B cell (primary cell): ENCODE measurements at regions not wholly inside any gene's neighbourhood (a gene's known extent, or its start where the extent isn't known, plus 50 kb on each side); places are given as distances from the start of the nearest gene placed in this dataset.
"Not testable (repeated sequence)": the region's sequence is repeated elsewhere in the genome, so short reads cannot be mapped to it uniquely, and the experiment has no call there.

ENCODE experiments used
- ATAC-seq: fragments of 200-7000 bp; cut with Tn5 transposase; one replicate; pipeline ENCODE4 v1.10.0; 2021; ENCODE audit warnings: low read depth, mild to moderate bottlenecking, moderate number of reproducible peaks, moderate library complexity
- CTCF ChIA-PET: fragments of 350-600 bp; sonication (Branson Sonifier 250); formaldehyde crosslinking; loops from one replicate; lab custom pipeline; 2021; ENCODE audit warnings: antibody characterized with exemption, inconsistent platforms; lab: Charles Lee
- POLR2A ChIA-PET: fragments of 350-600 bp; sonication (Branson Sonifier 250); formaldehyde crosslinking; loops from one replicate; lab custom pipeline; 2021; ENCODE audit warnings: antibody characterized with exemption; lab: Charles Lee
- DNase-seq: peaks from one replicate; pipeline ENCODE4 v3.0.0; 2013
- H2AFZ ChIP-seq: 2 replicates; pipeline ENCODE4 v1.6.1; 2012; ENCODE audit warnings: mild to moderate bottlenecking, low read depth, low read length; ENCODE audit not compliant: insufficient read depth, poor library complexity, severe bottlenecking
- H3K27ac ChIP-seq, 2 donors: 1 replicate in 1 of 2; 2 replicates in 1 of 2; pipeline ENCODE4 v1.5.1; 2012 to 2013; ENCODE audit warnings: low read length in 2 of 2, mild to moderate bottlenecking in 2 of 2, moderate library complexity in 1 of 2
- H3K27me3 ChIP-seq, 4 experiments: fragments of 200-600 bp in 1 of 4; sonication (generic) in 1 of 4; replicated peaks in 1 of 4; 1 replicate in 2 of 4; 2 replicates in 2 of 4; pipeline versions ENCODE4 v1.6.1 to v1.7.0; 2013 to 2016; ENCODE audit warnings: low read length in 3 of 4, mild to moderate bottlenecking in 2 of 4, mixed read lengths in 1 of 4, moderate library complexity in 1 of 4; ENCODE audit not compliant: insufficient read depth in 4 of 4, control insufficient read depth in 3 of 4; ENCODE audit errors: control extremely low read depth in 1 of 4
- H3K36me3 ChIP-seq, 2 experiments: replicated peaks in 1 of 2; 1 replicate in 1 of 2; 2 replicates in 1 of 2; pipeline versions ENCODE4 v1.6.1 to v1.7.1; 2013; ENCODE audit warnings: low read length in 1 of 2; ENCODE audit not compliant: insufficient read depth in 2 of 2, control insufficient read depth in 1 of 2; ENCODE audit errors: control extremely low read depth in 1 of 2, extremely low read depth in 1 of 2
- H3K4me1 ChIP-seq, 2 donors: fragments of 200-600 bp in 1 of 2; sonication (generic) in 1 of 2; 1 replicate in 1 of 2; 2 replicates in 1 of 2; pipeline versions ENCODE4 v1.5.1 to v1.6.1; 2013 to 2017; ENCODE audit warnings: low read length in 2 of 2; ENCODE audit not compliant: control insufficient read depth in 2 of 2, insufficient read depth in 2 of 2
- H3K4me2 ChIP-seq: replicated peaks from 2 replicates; pipeline ENCODE3; 2012; ENCODE audit warnings: mild to moderate bottlenecking, low read depth, low read length; ENCODE audit not compliant: poor library complexity, severe bottlenecking
- H3K4me3 ChIP-seq, 5 experiments: fragments of 200-600 bp in 1 of 5; sonication (generic) in 1 of 5; 1 replicate in 3 of 5; 2 replicates in 2 of 5; pipeline versions ENCODE4 v1.5.1 to v1.7.0; 2011 to 2016; ENCODE audit warnings: low read length in 4 of 5, mild to moderate bottlenecking in 4 of 5, low read depth in 2 of 5, control low read depth in 1 of 5, moderate library complexity in 1 of 5; ENCODE audit not compliant: insufficient read depth in 1 of 5; ENCODE audit errors: control extremely low read depth in 1 of 5, extremely low read depth in 1 of 5
- H3K79me2 ChIP-seq: fragments of 200-600 bp; sonication (generic); one replicate; pipeline ENCODE4 v1.6.0; 2016; ENCODE audit warnings: low read length; ENCODE audit not compliant: control insufficient read depth, insufficient read depth
- H3K9ac ChIP-seq: fragments of 200-600 bp; sonication (generic); 2 replicates; pipeline ENCODE4 v1.6.1; 2017; ENCODE audit warnings: mild to moderate bottlenecking, low read length, moderate library complexity
- H3K9me3 ChIP-seq, 3 donors: one replicate each; pipeline versions ENCODE4 v1.6.1 to v1.7.1; 2013; ENCODE audit warnings: low read length in 2 of 3; ENCODE audit not compliant: control insufficient read depth in 2 of 3, insufficient read depth in 1 of 3; ENCODE audit errors: control extremely low read depth in 1 of 3
- H4K20me1 ChIP-seq: 2 replicates; pipeline ENCODE4 v1.6.0; 2012; ENCODE audit warnings: mild to moderate bottlenecking, low read length; ENCODE audit not compliant: insufficient read depth, control insufficient read depth, poor library complexity, severe bottlenecking
- H3K27ac Mint-ChIP-seq: one replicate; pipeline ENCODE4 v1.8.0; 2021; ENCODE audit warnings: mixed read lengths
- H3K27me3 Mint-ChIP-seq: one replicate; pipeline ENCODE4 v1.8.0; 2021; ENCODE audit warnings: mixed read lengths
- H3K4me1 Mint-ChIP-seq: one replicate; pipeline ENCODE4 v1.8.0; 2021; ENCODE audit warnings: mixed read lengths
- H3K4me3 Mint-ChIP-seq: one replicate; pipeline ENCODE4 v1.8.0; 2021; ENCODE audit warnings: mixed read lengths
- H3K9me3 Mint-ChIP-seq: one replicate; pipeline ENCODE4 v1.8.0; 2022; ENCODE audit warnings: mixed read lengths; ENCODE audit not compliant: insufficient read depth
- EZH2 ChIP-seq: IDR thresholded peaks from 2 replicates; pipeline ENCODE4 v1.6.1; 2012; ENCODE audit warnings: borderline replicate concordance, low read depth, mild to moderate bottlenecking, moderate library complexity, low read length; ENCODE audit not compliant: insufficient read depth, poor library complexity, severe bottlenecking
- WGBS: methylation state at CpG from one replicate; pipeline ENCODE4 v1.1.5; 2013; ENCODE audit warnings: missing lambda C conversion rate; ENCODE audit not compliant: insufficient coverage; 5-methylcytosine and 5-hydroxymethylcytosine counted together
- intact Hi-C: fragments of 100-400 bp; cut with micrococcal nuclease; formaldehyde crosslinking; loops from one replicate; pipeline ENCODE4 v1.10.0; 2022
- TF ChIP-seq, protein P1 (sequence below): fragments of 200-600 bp; IDR thresholded peaks from one replicate; pipeline ENCODE4 v1.8.0; 2022; ENCODE audit warnings: antibody characterized with exemption, mild to moderate bottlenecking

DNA sequence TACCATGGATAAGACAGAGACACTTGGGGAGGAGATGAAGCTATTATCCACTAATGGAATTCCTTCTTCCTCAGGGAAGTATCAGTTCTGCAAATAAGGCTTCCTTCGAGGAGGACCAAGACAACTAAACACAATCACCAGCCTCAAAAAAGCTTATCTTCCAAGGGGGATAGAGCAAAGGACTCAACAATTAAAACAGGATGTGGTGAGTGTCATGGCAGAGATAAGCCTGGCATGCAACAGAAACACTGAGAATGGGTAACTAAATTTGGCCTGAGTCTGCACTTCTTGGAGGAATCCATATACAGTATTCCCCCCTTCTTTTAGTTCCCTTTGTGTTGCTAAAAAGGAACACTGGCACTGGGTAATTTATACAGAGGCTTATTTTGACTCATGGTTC is 1285.2 kb downstream of the GATA3 start:
- no peak overlapping the region for H2AFZ ChIP-seq
- no CpG with 5 or more reads among the region's 1 CpG for WGBS
- POLR2A ChIA-PET = no interaction called here
- H3K4me3 ChIP-seq = no peak overlapping the region
- no peaks in the 10 kb centered on the region for H3K4me1 ChIP-seq
- intact Hi-C loops = no loop called here
- Mint-ChIP-seq H3K27ac (no peak overlapping the region), H3K4me1 (no peaks in the 10 kb centered on the region), H3K4me3 (no peak overlapping the region), H3K9me3 (no peaks in the 10 kb centered on the region), H3K27me3 (peaks cover 20% of the 10 kb centered on the region)
- no peaks in the 10 kb centered on the region for H3K79me2 ChIP-seq
- no peak overlapping the region for H3K4me2 ChIP-seq
- ATAC-seq = no peak
- H3K27ac ChIP-seq = no peak overlapping the region
- no peak for DNase-seq
- H3K36me3 ChIP-seq = no peaks in the 10 kb centered on the region
- no peaks in the 10 kb centered on the region for H4K20me1 ChIP-seq
- H3K9ac ChIP-seq = no peak overlapping the region
- CTCF ChIA-PET = interaction anchor here (1.1 kb wide), 1 partner anchor 11 kb away, joined by 3 read pairs; no protein-coding TSS in a partner anchor
- H3K9me3 ChIP-seq = no peaks in the 10 kb centered on the region
- TF ChIP-seq, protein P1, sequence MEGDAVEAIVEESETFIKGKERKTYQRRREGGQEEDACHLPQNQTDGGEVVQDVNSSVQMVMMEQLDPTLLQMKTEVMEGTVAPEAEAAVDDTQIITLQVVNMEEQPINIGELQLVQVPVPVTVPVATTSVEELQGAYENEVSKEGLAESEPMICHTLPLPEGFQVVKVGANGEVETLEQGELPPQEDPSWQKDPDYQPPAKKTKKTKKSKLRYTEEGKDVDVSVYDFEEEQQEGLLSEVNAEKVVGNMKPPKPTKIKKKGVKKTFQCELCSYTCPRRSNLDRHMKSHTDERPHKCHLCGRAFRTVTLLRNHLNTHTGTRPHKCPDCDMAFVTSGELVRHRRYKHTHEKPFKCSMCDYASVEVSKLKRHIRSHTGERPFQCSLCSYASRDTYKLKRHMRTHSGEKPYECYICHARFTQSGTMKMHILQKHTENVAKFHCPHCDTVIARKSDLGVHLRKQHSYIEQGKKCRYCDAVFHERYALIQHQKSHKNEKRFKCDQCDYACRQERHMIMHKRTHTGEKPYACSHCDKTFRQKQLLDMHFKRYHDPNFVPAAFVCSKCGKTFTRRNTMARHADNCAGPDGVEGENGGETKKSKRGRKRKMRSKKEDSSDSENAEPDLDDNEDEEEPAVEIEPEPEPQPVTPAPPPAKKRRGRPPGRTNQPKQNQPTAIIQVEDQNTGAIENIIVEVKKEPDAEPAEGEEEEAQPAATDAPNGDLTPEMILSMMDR = no peak
- TF ChIP-seq EZH2 = no peak
- peaks cover 0 to 2% (median 0%) of the 10 kb centered on the region in 4 experiments for H3K27me3 ChIP-seq

- POLR2A ChIA-PET = no interaction called here
These were observed 1288.5 kb downstream of the GATA3 start for GRCh38 chr10:9342885-9343570.

DNA sequence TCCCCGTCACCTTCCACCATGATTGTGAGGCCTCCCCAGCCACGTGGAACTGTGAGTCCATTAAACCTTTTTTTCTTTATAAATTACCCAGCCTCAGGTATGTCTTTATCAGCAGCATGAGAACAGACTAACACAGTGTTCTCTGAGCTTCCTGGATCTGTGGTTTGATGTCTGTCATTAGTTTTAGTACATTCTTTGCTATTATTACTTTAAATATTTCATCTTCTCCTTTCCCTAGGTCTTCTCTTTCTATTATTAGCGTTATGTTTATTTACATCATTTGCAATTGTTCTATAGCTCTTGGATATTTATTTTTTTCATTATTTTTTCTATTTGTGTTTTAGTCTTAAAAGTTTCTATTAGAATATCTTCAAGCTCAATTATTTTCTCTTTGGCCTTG is 1293.4 kb downstream of the GATA3 start:
- DNase-seq, H3K4me3 ChIP-seq, CTCF ChIA-PET, H3K9ac ChIP-seq, ATAC-seq, H3K4me1 ChIP-seq, H3K79me2 ChIP-seq, H3K27ac Mint-ChIP-seq, H3K27ac ChIP-seq, H3K4me2 ChIP-seq, H3K4me3 Mint-ChIP-seq, H3K27me3 ChIP-seq, H3K36me3 ChIP-seq, H3K9me3 ChIP-seq, H2AFZ ChIP-seq, intact Hi-C loops, POLR2A ChIA-PET, H3K9me3 Mint-ChIP-seq, H3K27me3 Mint-ChIP-seq, H4K20me1 ChIP-seq, H3K4me1 Mint-ChIP-seq: not testable (repeated sequence)
- no CpG with 5 or more reads among the region's 3 CpGs for WGBS

More at GRCh38 chr10:9342885-9343570, 1288.5 kb downstream of the GATA3 start:
- ATAC-seq (no peak), DNase-seq (no peak)
- Histone ChIP-seq H2AFZ (no peak overlapping the region), H3K27ac (no peak overlapping the region), H3K9ac (no peak overlapping the region), H3K79me2 (no peaks in the 10 kb centered on the region), H3K4me3 (no peak overlapping the region), H3K9me3 (peaks cover 0 to 2% (median 0%) of the 10 kb centered on the region in 3 donors), H3K4me2 (no peak overlapping the region), H3K27me3 (no peaks in the 10 kb centered on the region), H3K4me1 (no peaks in the 10 kb centered on the region), H3K36me3 (no peaks in the 10 kb centered on the region), H4K20me1 (no peaks in the 10 kb centered on the region)
- Mint-ChIP-seq H3K27me3 (peaks cover 10% of the 10 kb centered on the region), H3K9me3 (no peaks in the 10 kb centered on the region), H3K4me1 (no peaks in the 10 kb centered on the region), H3K27ac (no peak overlapping the region), H3K4me3 (no peak overlapping the region)
- no peak for TF ChIP-seq EZH2
- TF ChIP-seq, protein P1 = peak; percentile 37
- 17% methylated on average over 1 of the region's 5 CpGs for WGBS
- CTCF ChIA-PET = interaction anchor here (1.0 to 1.8 kb wide), 5 partner anchors 10 to 1927 kb away, joined by 3 to 7 read pairs (median 4); no protein-coding TSS in a partner anchor
- intact Hi-C loops = no loop called here
